ENCODE measurements at regions not wholly inside any gene's neighbourhood (a gene's known extent, or its start where the extent isn't known, plus 50 kb on each side); places are given as distances from the start of the nearest gene placed in this dataset.

DNA sequence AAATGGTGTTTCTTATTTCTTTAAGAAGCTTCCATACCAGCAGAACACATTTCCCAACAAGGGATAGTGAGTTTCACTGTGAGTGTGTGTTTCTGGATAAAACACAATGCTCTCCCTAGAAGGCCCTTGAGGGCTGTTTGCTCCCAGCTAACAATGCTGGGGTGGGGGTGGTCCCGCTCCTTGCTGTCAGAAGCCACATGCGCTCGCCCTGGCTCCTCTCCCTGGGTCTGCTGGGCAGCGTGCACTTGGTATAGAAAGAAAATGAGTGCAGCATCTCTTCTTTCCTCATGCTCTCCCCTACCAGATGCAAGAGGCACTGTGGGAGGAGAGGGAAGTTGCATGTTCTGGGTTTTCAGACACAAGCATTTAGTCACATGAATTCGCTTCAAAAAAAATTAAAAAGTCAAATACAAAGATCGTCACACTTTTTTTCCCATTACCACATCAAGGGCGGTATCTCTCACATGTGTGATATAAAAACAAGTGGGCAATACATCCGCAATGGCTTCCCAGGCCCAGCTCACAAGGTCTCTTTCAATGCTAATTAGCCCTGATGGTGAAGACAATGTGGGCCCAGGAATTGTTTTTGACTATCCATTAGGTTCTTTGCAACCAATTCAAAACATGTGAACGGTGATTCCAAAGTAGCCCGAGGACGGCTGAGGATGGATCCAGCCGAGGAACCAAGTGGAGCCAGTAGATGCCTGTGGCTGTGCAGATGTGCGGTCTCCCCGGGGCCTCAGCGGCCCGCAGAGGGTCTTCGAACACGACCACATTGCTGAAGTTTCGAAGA, 603.6 kb downstream of the IRX1 start:
- no peak for TF ChIP-seq FOXM1 (IDR thresholded peaks at IDR 0.05; ENCODE audit: borderline replicate concordance)
- TF ChIP-seq L3MBTL2 (conservative IDR thresholded peaks at IDR 0.05), result no peak
- no peak for TF ChIP-seq FOXK2 (IDR thresholded peaks at IDR 0.05)

All from HEK293T (cell line).